ENCODE measurements at regions not wholly inside any gene's neighbourhood (a gene's known extent, or its start where the extent isn't known, plus 50 kb on each side); places are given as distances from the start of the nearest gene placed in this dataset.

GRCh38 chr4:169914866-169915265 lies 111.3 kb downstream of the MFAP3L start:
- intact Hi-C loops (cut with micrococcal nuclease; ENCODE audit: unreplicated experiment), result no loop called here
- Histone ChIP-seq H3K4me3 (ENCODE audit: low read depth, low read length, poor library complexity, severe bottlenecking) (no peak overlapping the region), H3K27me3 (replicated peaks; ENCODE audit: insufficient read depth, low read depth, low read length, poor library complexity) (no peaks in the 10 kb centered on the region), H3K36me3 (ENCODE audit: insufficient read depth, low read length, poor library complexity, severe bottlenecking) (no peaks in the 10 kb centered on the region), H3K9me3 (ENCODE audit: low read depth, low read length, poor library complexity, severe bottlenecking) (no peaks in the 10 kb centered on the region), H3K27ac (ENCODE audit: low read depth, low read length, poor library complexity, severe bottlenecking) (no peak overlapping the region), H3K4me1 (ENCODE audit: insufficient read depth, low read length, poor library complexity, severe bottlenecking) (no peaks in the 10 kb centered on the region)
- no TSS peak for BruUV-seq (replicated peaks)
- no peak for DNase-seq (ENCODE audit: low spot score)
- ChIA-PET POLR2A (ENCODE audit: low non-redundant PET) (no interaction called here), CTCF (no interaction called here)
- TF ChIP-seq CTCF (conservative IDR thresholded peaks at IDR 0.05; ENCODE audit: low read depth, low read length) (no peak), EZH2 (IDR thresholded peaks at IDR 0.05; ENCODE audit: borderline replicate concordance, low read depth, low read length, poor library complexity, severe bottlenecking) (no peak)

DNA sequence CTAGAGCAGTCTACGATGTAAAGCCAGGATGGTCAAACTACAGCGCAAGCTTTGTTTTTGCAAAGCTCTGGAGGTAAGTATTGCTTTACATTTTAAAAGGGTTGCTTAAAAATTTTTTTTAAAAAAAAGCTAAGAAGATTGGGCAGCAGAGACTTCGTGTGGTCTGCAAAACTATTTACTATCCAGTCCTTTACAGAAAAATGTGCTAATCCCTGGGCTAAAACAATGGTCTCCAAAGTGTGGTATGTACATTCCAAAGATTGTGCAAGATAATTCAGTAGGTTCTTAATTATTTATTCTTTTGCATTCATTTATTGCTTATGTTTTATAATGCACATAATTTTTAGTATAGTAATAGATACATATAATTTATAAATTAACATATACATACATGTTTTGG lies 113.2 kb downstream of the MFAP3L start:
- no peaks in the 10 kb centered on the region for H3K27me3 ChIP-seq (replicated peaks; ENCODE audit: insufficient read depth, low read depth, low read length, poor library complexity)
- TF ChIP-seq CTCF (conservative IDR thresholded peaks at IDR 0.05; ENCODE audit: low read depth, low read length) (no peak), EZH2 (IDR thresholded peaks at IDR 0.05; ENCODE audit: borderline replicate concordance, low read depth, low read length, poor library complexity, severe bottlenecking) (no peak)
- no peaks in the 10 kb centered on the region for H3K9me3 ChIP-seq (ENCODE audit: low read depth, low read length, poor library complexity, severe bottlenecking)
- DNase-seq (ENCODE audit: low spot score), result no peak
- POLR2A ChIA-PET (ENCODE audit: low non-redundant PET), result no interaction called here
- no TSS peak for BruUV-seq (replicated peaks)
- no peak overlapping the region for H3K27ac ChIP-seq (ENCODE audit: low read depth, low read length, poor library complexity, severe bottlenecking)
- CTCF ChIA-PET, result no interaction called here
- no peaks in the 10 kb centered on the region for H3K36me3 ChIP-seq (ENCODE audit: insufficient read depth, low read length, poor library complexity, severe bottlenecking)
- no peak overlapping the region for H3K4me3 ChIP-seq (ENCODE audit: low read depth, low read length, poor library complexity, severe bottlenecking)
- H3K4me1 ChIP-seq (ENCODE audit: insufficient read depth, low read length, poor library complexity, severe bottlenecking), result no peaks in the 10 kb centered on the region
- intact Hi-C loops (cut with micrococcal nuclease; ENCODE audit: unreplicated experiment), result no loop called here

- intact Hi-C loops (cut with micrococcal nuclease; ENCODE audit: unreplicated experiment), result no loop called here
- H3K9me3 ChIP-seq (ENCODE audit: low read depth, low read length, poor library complexity, severe bottlenecking), result no peaks in the 10 kb centered on the region
- H3K4me1 ChIP-seq (ENCODE audit: insufficient read depth, low read length, poor library complexity, severe bottlenecking), result no peaks in the 10 kb centered on the region
- no TSS peak for BruUV-seq (replicated peaks)
- no peaks in the 10 kb centered on the region for H3K27me3 ChIP-seq (replicated peaks; ENCODE audit: insufficient read depth, low read depth, low read length, poor library complexity)
- no peak overlapping the region for H3K27ac ChIP-seq (ENCODE audit: low read depth, low read length, poor library complexity, severe bottlenecking)
- no peaks in the 10 kb centered on the region for H3K36me3 ChIP-seq (ENCODE audit: insufficient read depth, low read length, poor library complexity, severe bottlenecking)
- ChIA-PET POLR2A (ENCODE audit: low non-redundant PET) (no interaction called here), CTCF (no interaction called here)
- H3K4me3 ChIP-seq (ENCODE audit: low read depth, low read length, poor library complexity, severe bottlenecking), result no peak overlapping the region
- DNase-seq (ENCODE audit: low spot score), result no peak
- TF ChIP-seq EZH2 (IDR thresholded peaks at IDR 0.05; ENCODE audit: borderline replicate concordance, low read depth, low read length, poor library complexity, severe bottlenecking) (no peak), CTCF (conservative IDR thresholded peaks at IDR 0.05; ENCODE audit: low read depth, low read length) (no peak)
Measured at GRCh38 chr4:169909897-169910296, 116.3 kb downstream of the MFAP3L start.

Measured in A673 (cell line).